Keratinocyte (primary cell): ENCODE measurements at regions not wholly inside any gene's neighbourhood (a gene's known extent, or its start where the extent isn't known, plus 50 kb on each side); places are given as distances from the start of the nearest gene placed in this dataset.

Experiments used
- DNase-seq: peaks from one replicate; pipeline ENCODE4 v3.0.0-alpha.2; 2011; ENCODE audit warnings: low read depth, missing footprints, low spot score
- FAIRE-seq: peaks from 2 replicates; lab custom pipeline; 2011; peaks lifted over from hg19 to GRCh38; lab: Jason Lieb, UNC
- H2AFZ ChIP-seq: 2 replicates; pipeline ENCODE4 v1.6.0; 2012; ENCODE audit warnings: low read length, control low read depth, inconsistent platforms; ENCODE audit not compliant: control insufficient read depth
- H3K27ac ChIP-seq: 2 replicates; pipeline ENCODE4 v1.5.1; 2011; ENCODE audit warnings: low read length; ENCODE audit not compliant: control insufficient read depth, insufficient read depth
- H3K27me3 ChIP-seq: 3 replicates; pipeline ENCODE4 v1.6.0; 2011; ENCODE audit warnings: low read length; ENCODE audit not compliant: control insufficient read depth, insufficient read depth; ENCODE audit errors: extremely low read depth
- H3K36me3 ChIP-seq, 2 experiments: 2 replicates in 1 of 2; 3 replicates in 1 of 2; pipeline ENCODE4 v1.5.1; 2011; ENCODE audit warnings: low read length in 2 of 2, mild to moderate bottlenecking in 1 of 2; ENCODE audit not compliant: control insufficient read depth in 2 of 2, insufficient read depth in 2 of 2; ENCODE audit errors: extremely low read depth in 1 of 2
- H3K4me1 ChIP-seq: 3 replicates; pipeline ENCODE4 v1.5.1; 2011; ENCODE audit warnings: low read length; ENCODE audit not compliant: control insufficient read depth, insufficient read depth; ENCODE audit errors: extremely low read depth
- H3K4me2 ChIP-seq: 3 replicates; pipeline ENCODE4 v1.6.0; 2011; ENCODE audit warnings: low read depth, low read length; ENCODE audit not compliant: control insufficient read depth, insufficient read depth; ENCODE audit errors: extremely low read depth
- H3K4me3 ChIP-seq, 3 experiments: fragments of 200-600 bp in 1 of 3; sonication (generic) in 1 of 3; 2 replicates in 2 of 3; 3 replicates in 1 of 3; pipeline ENCODE4 v1.5.1; 2011 to 2016; ENCODE audit warnings: low read length in 3 of 3, mild to moderate bottlenecking in 3 of 3, control low read depth in 2 of 3, inconsistent platforms in 1 of 3, low read depth in 1 of 3, mixed read lengths in 1 of 3, mixed run types in 1 of 3, moderate library complexity in 1 of 3; ENCODE audit not compliant: control insufficient read depth in 2 of 3, insufficient read depth in 2 of 3; ENCODE audit errors: extremely low read depth in 1 of 3
- H3K79me2 ChIP-seq: 2 replicates; pipeline ENCODE4 v1.6.0; 2012; ENCODE audit warnings: low read length; ENCODE audit not compliant: control insufficient read depth, insufficient read depth
- H3K9ac ChIP-seq: 3 replicates; pipeline ENCODE4 v1.6.0; 2011; ENCODE audit warnings: low read length; ENCODE audit not compliant: control insufficient read depth, insufficient read depth; ENCODE audit errors: extremely low read depth
- H3K9me1 ChIP-seq: 3 replicates; pipeline ENCODE4 v1.6.0; 2011; ENCODE audit warnings: low read length; ENCODE audit not compliant: control insufficient read depth, insufficient read depth; ENCODE audit errors: extremely low read depth
- H3K9me3 ChIP-seq: 2 replicates; pipeline ENCODE4 v1.5.1; 2012; ENCODE audit warnings: low read depth, low read length; ENCODE audit not compliant: control insufficient read depth
- H4K20me1 ChIP-seq: 3 replicates; pipeline ENCODE4 v1.6.0; 2011; ENCODE audit warnings: low read length; ENCODE audit not compliant: control insufficient read depth, insufficient read depth; ENCODE audit errors: extremely low read depth
- CTCF ChIP-seq, 3 experiments: IDR thresholded peaks in 1 of 3; conservative IDR thresholded peaks in 1 of 3; optimal IDR thresholded peaks in 1 of 3; 2 replicates in 2 of 3; 3 replicates in 1 of 3; pipeline versions ENCODE3 to v1.5.1; 2011; ENCODE audit warnings: low read length in 3 of 3, mild to moderate bottlenecking in 3 of 3, moderate library complexity in 2 of 3, control low read depth in 1 of 3, inconsistent platforms in 1 of 3; ENCODE audit not compliant: insufficient read depth in 2 of 3; ENCODE audit errors: extremely low read depth in 1 of 3
- EZH2 ChIP-seq: IDR thresholded peaks from one replicate; pipeline ENCODE4 v1.6.1; 2012; ENCODE audit warnings: inconsistent platforms, mild to moderate bottlenecking, low read length, moderate library complexity
- dilution Hi-C: fragments of 300-500 bp; cut with MboI; formaldehyde crosslinking; loops from one replicate; pipeline ENCODE4 v1.7.0; 2020; ENCODE audit warnings: low sequenced_read_pairs; ENCODE audit not compliant: extremely low pct_ligation_motif_present

DNA sequence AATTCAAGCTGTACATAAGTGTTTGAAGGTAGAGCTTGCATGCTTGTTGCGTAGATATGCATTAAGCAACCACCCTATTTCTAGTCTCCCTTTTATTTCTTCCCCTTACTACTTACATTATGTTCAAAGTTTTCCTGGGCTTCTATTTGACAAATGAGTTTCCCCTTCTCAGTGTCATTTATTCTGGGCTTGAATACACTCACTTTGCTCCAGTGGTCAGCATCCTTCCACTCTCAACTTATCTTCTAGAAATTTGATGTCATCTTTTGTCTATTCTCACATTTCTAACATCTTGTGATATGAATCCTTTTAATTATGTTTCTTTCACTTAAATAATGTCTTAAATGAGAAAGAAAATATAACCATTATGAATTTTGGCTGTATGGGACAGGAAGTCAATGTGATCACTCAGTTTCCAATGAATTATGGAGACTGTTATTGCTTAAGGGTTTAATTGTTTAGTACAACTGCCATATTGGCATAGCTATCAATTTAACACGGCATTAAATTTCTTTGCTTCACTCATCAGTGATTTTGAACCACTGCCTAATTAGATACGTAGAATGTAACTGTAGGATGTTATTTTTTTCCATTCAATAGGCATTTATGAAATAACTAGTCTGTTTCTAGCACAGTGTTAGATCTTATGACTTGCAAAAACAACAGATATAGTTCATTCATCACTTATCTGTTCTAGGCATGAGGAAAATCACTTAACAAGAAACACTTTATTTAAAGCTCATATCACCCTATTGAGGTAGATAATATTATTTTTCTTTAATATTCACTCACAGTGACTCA is 105.5 kb upstream of the CDH12 start:
- Histone ChIP-seq H3K79me2 (no peaks in the 10 kb centered on the region), H3K27ac (no peak overlapping the region), H3K4me1 (no peaks in the 10 kb centered on the region), H2AFZ (no peak overlapping the region), H3K36me3 (no peaks in the 10 kb centered on the region), H3K9me3 (no peaks in the 10 kb centered on the region), H3K4me2 (no peak overlapping the region), H3K9ac (no peak overlapping the region), H3K4me3 (no peak overlapping the region), H3K9me1 (no peaks in the 10 kb centered on the region), H4K20me1 (no peaks in the 10 kb centered on the region), H3K27me3 (no peaks in the 10 kb centered on the region)
- DNase-seq (no peak), FAIRE-seq (no peak)
- dilution Hi-C loops, result no loop called here
- TF ChIP-seq CTCF (optimal IDR thresholded peaks at IDR 0.05 in 1 of 3, IDR thresholded peaks at IDR 0.05 in 1 of 3, conservative IDR thresholded peaks at IDR 0.05 in 1 of 3; ENCODE audit: extremely low read depth in 1 of 3, insufficient read depth in 2 of 3, low read length in 3 of 3) (no peak), EZH2 (no peak)

GRCh38 chr5:22947921-22948320 is 94.8 kb upstream of the CDH12 start:
- TF ChIP-seq CTCF (optimal IDR thresholded peaks at IDR 0.05 in 1 of 3, IDR thresholded peaks at IDR 0.05 in 1 of 3, conservative IDR thresholded peaks at IDR 0.05 in 1 of 3; ENCODE audit: extremely low read depth in 1 of 3, insufficient read depth in 2 of 3, low read length in 3 of 3), result no peak
- no peak for TF ChIP-seq EZH2
- DNase-seq (no peak), FAIRE-seq (no peak)
- no peaks in the 10 kb centered on the region for H3K27me3 ChIP-seq
- no peak overlapping the region for H3K27ac ChIP-seq
- H3K4me3 ChIP-seq, result no peak overlapping the region
- H2AFZ ChIP-seq, result no peak overlapping the region
- H4K20me1 ChIP-seq, result no peaks in the 10 kb centered on the region
- dilution Hi-C loops, result no loop called here
- no peak overlapping the region for H3K4me2 ChIP-seq
- H3K9me1 ChIP-seq, result no peaks in the 10 kb centered on the region
- no peaks in the 10 kb centered on the region for H3K9me3 ChIP-seq
- no peak overlapping the region for H3K9ac ChIP-seq
- H3K36me3 ChIP-seq, result no peaks in the 10 kb centered on the region
- no peaks in the 10 kb centered on the region for H3K79me2 ChIP-seq
- no peaks in the 10 kb centered on the region for H3K4me1 ChIP-seq
